ENCODE measurements at regions not wholly inside any gene's neighbourhood (a gene's known extent, or its start where the extent isn't known, plus 50 kb on each side); places are given as distances from the start of the nearest gene placed in this dataset.
"Not testable (repeated sequence)": the region's sequence is repeated elsewhere in the genome, so short reads cannot be mapped to it uniquely, and the experiment has no call there.

GRCh38 chr5:7305000-7305674 lies 90.8 kb upstream of the ADCY2 start:
- not testable (repeated sequence) for TF ChIP-seq EZH2 (IDR thresholded peaks at IDR 0.05; ENCODE audit: borderline replicate concordance); CTCF (IDR thresholded peaks at IDR 0.05; ENCODE audit: poor library complexity); EZH2phosphoT487 (IDR thresholded peaks at IDR 0.05; ENCODE audit: low read depth, severe bottlenecking, unreplicated experiment)
